GM23338 (cell line): ENCODE measurements at regions not wholly inside any gene's neighbourhood (a gene's known extent, or its start where the extent isn't known, plus 50 kb on each side); places are given as distances from the start of the nearest gene placed in this dataset.

ENCODE experiments used
- ATAC-seq: fragments of 200-7000 bp; cut with Tn5 transposase; 3 replicates; pipeline ENCODE4 v1.9.1; 2020
- DNase-seq: peaks from one replicate; pipeline ENCODE4 v3.0.0-alpha.2; 2015; ENCODE audit warnings: low spot score
- H2AFZ ChIP-seq: fragments of 200-600 bp; sonication (generic); 2 replicates; pipeline ENCODE4 v1.8.0; 2016; ENCODE audit warnings: antibody characterized with exemption, mild to moderate bottlenecking, moderate library complexity
- H3F3A ChIP-seq: fragments of 200-600 bp; sonication (generic); replicated peaks from 2 replicates; pipeline ENCODE4 v1.8.0; 2017; ENCODE audit warnings: antibody characterized with exemption, mixed run types, low read depth
- H3K27ac ChIP-seq: fragments of 200-600 bp; sonication (generic); 2 replicates; pipeline ENCODE4 v1.6.1; 2016; ENCODE audit warnings: low read depth
- H3K27me3 ChIP-seq: fragments of 200-600 bp; sonication (generic); 2 replicates; pipeline ENCODE4 v1.8.0; 2016; ENCODE audit warnings: mild to moderate bottlenecking, mixed run types, moderate library complexity; ENCODE audit not compliant: insufficient read depth
- H3K36me3 ChIP-seq: fragments of 200-600 bp; sonication (generic); 2 replicates; pipeline ENCODE4 v1.8.0; 2016; ENCODE audit warnings: mild to moderate bottlenecking; ENCODE audit not compliant: insufficient read depth
- H3K4me1 ChIP-seq: fragments of 200-600 bp; sonication (generic); 2 replicates; pipeline ENCODE4 v1.8.0; 2016; ENCODE audit warnings: mild to moderate bottlenecking, moderate library complexity; ENCODE audit not compliant: insufficient read depth
- H3K4me2 ChIP-seq: fragments of 200-600 bp; sonication (generic); 2 replicates; pipeline ENCODE4 v1.7.1; 2017; ENCODE audit warnings: mixed run types
- H3K4me3 ChIP-seq: fragments of 200-600 bp; sonication (generic); 2 replicates; pipeline ENCODE4 v1.6.1; 2016; ENCODE audit warnings: mixed run types
- H3K79me2 ChIP-seq: fragments of 200-600 bp; sonication (generic); replicated peaks from 2 replicates; pipeline ENCODE4 v1.8.0; 2017; ENCODE audit warnings: mild to moderate bottlenecking; ENCODE audit not compliant: insufficient read depth
- H3K9me2 ChIP-seq: fragments of 200-600 bp; sonication (generic); 2 replicates; pipeline ENCODE4 v1.8.0; 2017; ENCODE audit not compliant: insufficient read depth
- H4K20me1 ChIP-seq: fragments of 200-600 bp; sonication (generic); replicated peaks from 2 replicates; pipeline ENCODE4 v1.8.0; 2017; ENCODE audit warnings: mild to moderate bottlenecking; ENCODE audit not compliant: insufficient read depth
- H3K27ac Mint-ChIP-seq: 2 replicates; pipeline ENCODE4 v1.8.0; 2020; ENCODE audit warnings: inconsistent platforms, mild to moderate bottlenecking, moderate library complexity, mixed read lengths
- H3K27me3 Mint-ChIP-seq: 3 replicates; pipeline ENCODE4 v1.8.0; 2022; ENCODE audit warnings: low read depth, mild to moderate bottlenecking, moderate library complexity, mixed read lengths, inconsistent platforms; ENCODE audit not compliant: insufficient read depth, poor library complexity
- H3K36me3 Mint-ChIP-seq: 3 replicates; pipeline ENCODE4 v1.8.0; 2021; ENCODE audit warnings: low read depth, mild to moderate bottlenecking, inconsistent platforms, moderate library complexity, mixed read lengths
- H3K4me1 Mint-ChIP-seq: 3 replicates; pipeline ENCODE4 v1.8.0; 2020; ENCODE audit warnings: mild to moderate bottlenecking, inconsistent platforms, mixed read lengths
- H3K4me3 Mint-ChIP-seq: 3 replicates; pipeline ENCODE4 v1.8.0; 2021; ENCODE audit warnings: moderate library complexity, mild to moderate bottlenecking, inconsistent platforms, mixed read lengths
- H3K9me3 Mint-ChIP-seq: 3 replicates; pipeline ENCODE4 v1.8.0; 2020; ENCODE audit warnings: moderate library complexity, mild to moderate bottlenecking, inconsistent platforms, mixed read lengths
- CREB1 ChIP-seq: fragments of 250-450 bp; sonication (Bioruptor Pico); IDR thresholded peaks from 2 replicates; pipeline ENCODE4 v1.5.0; 2020; ENCODE audit warnings: low read depth, mild to moderate bottlenecking, moderate library complexity
- EZH2 ChIP-seq: fragments of 200-600 bp; sonication (generic); IDR thresholded peaks from one replicate; pipeline ENCODE4 v1.8.0; 2017; ENCODE audit warnings: antibody characterized with exemption, mild to moderate bottlenecking, low read depth; ENCODE audit not compliant: unreplicated experiment
- EZH2phosphoT487 ChIP-seq: fragments of 200-600 bp; sonication (generic); IDR thresholded peaks from one replicate; pipeline ENCODE4 v1.8.1; 2018; ENCODE audit warnings: antibody characterized with exemption; ENCODE audit not compliant: unreplicated experiment
- JUNB ChIP-seq: IDR thresholded peaks from one replicate; pipeline ENCODE4 v1.6.1; 2016; ENCODE audit warnings: antibody characterized with exemption; ENCODE audit not compliant: unreplicated experiment
- NANOG ChIP-seq: IDR thresholded peaks from 2 replicates; pipeline ENCODE4 v1.6.1; 2016; ENCODE audit warnings: antibody characterized with exemption, borderline replicate concordance
- POLR2AphosphoS5 ChIP-seq: IDR thresholded peaks from 2 replicates; pipeline ENCODE4 v1.6.1; 2016; ENCODE audit warnings: antibody characterized with exemption, low read depth
- REST ChIP-seq: IDR thresholded peaks from one replicate; pipeline ENCODE4 v1.6.1; 2018; ENCODE audit warnings: antibody characterized with exemption; ENCODE audit not compliant: unreplicated experiment
- STAT1 ChIP-seq: IDR thresholded peaks from one replicate; pipeline ENCODE4 v1.6.1; 2016; ENCODE audit warnings: antibody characterized with exemption; ENCODE audit not compliant: unreplicated experiment
- ZNF114 ChIP-seq: fragments of 250-450 bp; sonication (Bioruptor Pico); IDR thresholded peaks from 2 replicates; pipeline ENCODE4 v1.5.0; 2020; ENCODE audit warnings: mild to moderate bottlenecking, moderate library complexity
- ZNF331 ChIP-seq: fragments of 250-450 bp; sonication (Bioruptor Pico); IDR thresholded peaks from 2 replicates; pipeline ENCODE4 v1.5.0; 2020; ENCODE audit warnings: low read depth, mild to moderate bottlenecking, moderate library complexity

GRCh38 chr1:10856863-10857598 is 60.6 kb upstream of the CASZ1 start:
- Histone ChIP-seq H3K4me1 (peaks cover 22% of the 10 kb centered on the region), H2AFZ (peak overlapping the region; percentile 28; the same call in 1 of the 2 replicates), H3F3A (0 out of 2 replicates have a peak, but pooled peaks cover 4% of the 10 kb centered on the region), H3K9me2 (peaks cover 3% of the 10 kb centered on the region; the same call in 1 of the 2 replicates), H3K4me3 (no peak overlapping the region), H3K27ac (no peak overlapping the region), H3K4me2 (no peak overlapping the region), H4K20me1 (no peaks in the 10 kb centered on the region), H3K36me3 (no peaks in the 10 kb centered on the region), H3K27me3 (no peaks in the 10 kb centered on the region), H3K79me2 (no peaks in the 10 kb centered on the region)
- TF ChIP-seq ZNF331 (CRISPR knock-in tag) (no peak), JUNB (no peak), EZH2 (no peak), REST (no peak), ZNF114 (CRISPR knock-in tag) (no peak), CREB1 (no peak), POLR2AphosphoS5 (no peak)
- ATAC-seq (no peak), DNase-seq (no peak)
- H3K4me1 Mint-ChIP-seq: peaks cover 18% of the 10 kb centered on the region
- H3K27me3 Mint-ChIP-seq: peaks cover 4% of the 10 kb centered on the region
- peaks cover 10% of the 10 kb centered on the region for H3K9me3 Mint-ChIP-seq
- H3K27ac Mint-ChIP-seq: no peak overlapping the region
- H3K4me3 Mint-ChIP-seq: no peak overlapping the region
- peaks cover 4% of the 10 kb centered on the region; the same call in 2 of the 3 replicates for H3K36me3 Mint-ChIP-seq

- H3K4me1 ChIP-seq: peaks cover 23% of the 10 kb centered on the region
- no peaks in the 10 kb centered on the region for H3K27me3 ChIP-seq
- DNase-seq (no peak), ATAC-seq (no peak)
- H3K36me3 Mint-ChIP-seq: peaks cover 4% of the 10 kb centered on the region; the same call in 2 of the 3 replicates
- peaks cover 3% of the 10 kb centered on the region; the same call in 1 of the 2 replicates for H3K9me2 ChIP-seq
- H3K4me3 ChIP-seq: no peak overlapping the region
- H3K36me3 ChIP-seq: no peaks in the 10 kb centered on the region
- no peaks in the 10 kb centered on the region for H4K20me1 ChIP-seq
- H3K27ac ChIP-seq: no peak overlapping the region
- H3K4me1 Mint-ChIP-seq: peaks cover 23% of the 10 kb centered on the region
- peaks cover 10% of the 10 kb centered on the region for H3K9me3 Mint-ChIP-seq
- H3K4me2 ChIP-seq: no peak overlapping the region
- no peaks in the 10 kb centered on the region for H3K79me2 ChIP-seq
- no peak overlapping the region for H3K27ac Mint-ChIP-seq
- H2AFZ ChIP-seq: no peak overlapping the region
- no peak overlapping the region for H3K4me3 Mint-ChIP-seq
- H3F3A ChIP-seq: 0 out of 2 replicates have a peak, but pooled peaks cover 4% of the 10 kb centered on the region
- peaks cover 4% of the 10 kb centered on the region for H3K27me3 Mint-ChIP-seq
- TF ChIP-seq CREB1 (no peak), STAT1 (no peak), JUNB (no peak), NANOG (no peak), ZNF114 (CRISPR knock-in tag) (no peak), POLR2AphosphoS5 (no peak), EZH2phosphoT487 (no peak), REST (no peak)
Observed at GRCh38 chr1:10857687-10858086, 61.2 kb upstream of the CASZ1 start.
